ENCODE measurements at regions not wholly inside any gene's neighbourhood (a gene's known extent, or its start where the extent isn't known, plus 50 kb on each side); places are given as distances from the start of the nearest gene placed in this dataset.

DNA sequence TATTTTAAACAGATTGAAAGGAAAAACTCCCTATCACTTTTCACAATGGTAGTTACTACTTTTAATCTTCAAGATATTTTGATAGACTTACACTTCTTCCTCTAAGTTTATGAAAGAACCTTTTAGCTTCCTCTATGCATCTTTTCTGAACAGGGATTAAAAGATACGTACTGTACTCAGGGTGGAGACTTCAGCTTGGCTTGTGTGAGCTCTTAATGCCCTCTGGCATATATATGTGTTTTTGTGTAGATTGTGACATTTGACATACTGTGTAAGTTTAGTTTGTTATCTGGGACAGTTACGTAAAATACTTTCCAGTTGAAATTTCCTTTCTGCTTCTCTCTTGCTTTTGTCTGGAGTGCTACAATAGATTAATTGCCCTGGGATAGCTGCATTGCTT is 109.3 kb upstream of the NUDT6 start:
- no peaks in the 10 kb centered on the region for H4K20me1 ChIP-seq (ENCODE audit: low read depth)
- H3K27ac Mint-ChIP-seq = no peak overlapping the region
- H3K79me2 ChIP-seq (ENCODE audit: low read depth) = no peaks in the 10 kb centered on the region
- no peaks in the 10 kb centered on the region for H3K27me3 Mint-ChIP-seq (ENCODE audit: insufficient read depth, low read depth)
- DNase-seq (ENCODE audit: low spot score) = no peak
- peaks cover 12% of the 10 kb centered on the region for H3K36me3 Mint-ChIP-seq
- H2AFZ ChIP-seq (replicated peaks) = no peak overlapping the region
- TF ChIP-seq, protein P1, sequence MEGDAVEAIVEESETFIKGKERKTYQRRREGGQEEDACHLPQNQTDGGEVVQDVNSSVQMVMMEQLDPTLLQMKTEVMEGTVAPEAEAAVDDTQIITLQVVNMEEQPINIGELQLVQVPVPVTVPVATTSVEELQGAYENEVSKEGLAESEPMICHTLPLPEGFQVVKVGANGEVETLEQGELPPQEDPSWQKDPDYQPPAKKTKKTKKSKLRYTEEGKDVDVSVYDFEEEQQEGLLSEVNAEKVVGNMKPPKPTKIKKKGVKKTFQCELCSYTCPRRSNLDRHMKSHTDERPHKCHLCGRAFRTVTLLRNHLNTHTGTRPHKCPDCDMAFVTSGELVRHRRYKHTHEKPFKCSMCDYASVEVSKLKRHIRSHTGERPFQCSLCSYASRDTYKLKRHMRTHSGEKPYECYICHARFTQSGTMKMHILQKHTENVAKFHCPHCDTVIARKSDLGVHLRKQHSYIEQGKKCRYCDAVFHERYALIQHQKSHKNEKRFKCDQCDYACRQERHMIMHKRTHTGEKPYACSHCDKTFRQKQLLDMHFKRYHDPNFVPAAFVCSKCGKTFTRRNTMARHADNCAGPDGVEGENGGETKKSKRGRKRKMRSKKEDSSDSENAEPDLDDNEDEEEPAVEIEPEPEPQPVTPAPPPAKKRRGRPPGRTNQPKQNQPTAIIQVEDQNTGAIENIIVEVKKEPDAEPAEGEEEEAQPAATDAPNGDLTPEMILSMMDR (IDR thresholded peaks at IDR 0.05) = no peak
- TF ChIP-seq EZH2phosphoT487 (IDR thresholded peaks at IDR 0.05) = no peak
- no peak for TF ChIP-seq EZH2 (IDR thresholded peaks at IDR 0.05)
- H3K4me3 ChIP-seq = no peak overlapping the region
- peaks cover 6% of the 10 kb centered on the region for H3K36me3 ChIP-seq
- H3K27ac ChIP-seq = no peak overlapping the region
- H3K4me1 Mint-ChIP-seq = no peaks in the 10 kb centered on the region
- H3K27me3 ChIP-seq = no peaks in the 10 kb centered on the region
- H3K9me3 Mint-ChIP-seq = no peaks in the 10 kb centered on the region
- H3K4me3 Mint-ChIP-seq = no peak overlapping the region
- H3K4me1 ChIP-seq = no peaks in the 10 kb centered on the region
- no peaks in the 10 kb centered on the region for H3F3A ChIP-seq (ENCODE audit: low read depth)
- no peak overlapping the region for H3K4me2 ChIP-seq
- H3K9ac ChIP-seq = no peak overlapping the region
- H3K9me3 ChIP-seq (ENCODE audit: low read depth) = no peaks in the 10 kb centered on the region

DNA sequence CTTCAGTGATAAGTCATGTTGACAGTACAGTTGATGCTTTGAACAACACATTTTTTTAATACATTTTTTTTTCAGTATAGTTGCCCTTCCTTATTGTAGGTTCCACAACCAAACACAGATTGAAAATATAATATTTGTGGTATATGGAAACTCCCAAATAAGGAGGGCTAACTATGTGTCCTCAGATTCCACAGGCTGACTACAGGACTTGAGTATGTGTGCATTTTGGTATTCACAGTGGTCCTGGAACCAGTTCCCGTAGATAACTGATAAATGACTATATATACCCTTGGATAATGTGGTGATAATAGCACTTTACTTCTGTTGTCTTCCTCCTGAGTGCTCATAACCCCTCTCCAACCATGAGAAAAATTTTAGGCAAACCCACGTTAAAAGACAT is 111.6 kb upstream of the NUDT6 start:
- H3K27ac Mint-ChIP-seq = no peak overlapping the region
- Histone ChIP-seq H3K27me3 (no peaks in the 10 kb centered on the region), H3K4me1 (no peaks in the 10 kb centered on the region), H3K79me2 (ENCODE audit: low read depth) (no peaks in the 10 kb centered on the region), H2AFZ (replicated peaks) (no peak overlapping the region), H3K9ac (no peak overlapping the region), H3K4me3 (no peak overlapping the region), H3K36me3 (no peaks in the 10 kb centered on the region), H4K20me1 (ENCODE audit: low read depth) (no peaks in the 10 kb centered on the region), H3F3A (ENCODE audit: low read depth) (no peaks in the 10 kb centered on the region), H3K4me2 (no peak overlapping the region), H3K27ac (no peak overlapping the region), H3K9me3 (ENCODE audit: low read depth) (no peaks in the 10 kb centered on the region)
- no peaks in the 10 kb centered on the region for H3K4me1 Mint-ChIP-seq
- no peak for TF ChIP-seq EZH2 (IDR thresholded peaks at IDR 0.05)
- H3K9me3 Mint-ChIP-seq = no peaks in the 10 kb centered on the region
- H3K4me3 Mint-ChIP-seq = no peak overlapping the region
- no peak for DNase-seq (ENCODE audit: low spot score)
- peaks cover 7% of the 10 kb centered on the region for H3K36me3 Mint-ChIP-seq
- no peaks in the 10 kb centered on the region for H3K27me3 Mint-ChIP-seq (ENCODE audit: insufficient read depth, low read depth)

DNA sequence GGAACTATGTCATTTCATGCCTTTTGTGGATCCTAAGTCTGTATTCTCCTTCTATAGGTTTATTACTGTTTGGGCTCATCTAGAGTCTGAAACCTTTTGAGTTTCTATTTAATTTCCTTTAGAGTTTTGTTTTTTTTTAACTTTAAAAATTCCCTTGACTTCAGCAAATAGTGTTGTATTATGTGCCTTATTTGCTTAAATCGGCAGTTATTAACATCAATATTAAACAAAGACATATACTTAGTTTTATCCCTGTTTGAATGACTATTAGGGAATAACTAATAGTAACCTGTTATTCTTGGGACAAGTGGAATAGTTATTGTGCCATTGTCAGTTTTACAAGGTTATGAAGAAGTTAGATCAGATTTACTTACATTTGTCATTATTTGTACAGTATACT is 112.8 kb upstream of the NUDT6 start:
- peaks cover 3% of the 10 kb centered on the region for H3K36me3 Mint-ChIP-seq
- H3K9me3 Mint-ChIP-seq = no peaks in the 10 kb centered on the region

DNA sequence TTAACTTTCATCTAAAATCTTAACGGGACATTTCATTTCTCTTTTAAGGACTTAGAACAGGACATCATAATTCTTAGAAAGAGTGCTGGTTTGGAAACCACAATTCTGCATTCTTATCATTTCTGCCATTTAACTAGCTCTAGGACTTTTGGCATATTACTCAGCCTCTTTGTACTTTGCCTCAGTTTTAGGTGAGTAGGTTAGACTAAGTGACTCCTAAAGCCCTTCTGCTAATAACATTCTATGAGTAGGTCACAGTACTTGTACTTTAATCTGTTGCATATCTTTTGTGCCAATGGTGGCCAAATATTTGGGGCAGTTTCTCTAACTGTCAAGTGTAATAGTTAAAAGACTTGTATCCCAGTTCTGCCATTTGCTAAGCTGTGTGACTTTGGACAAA is 115.4 kb upstream of the NUDT6 start:
- no peak overlapping the region for H3K9ac ChIP-seq
- H3K4me3 ChIP-seq = no peak overlapping the region
- H3K9me3 ChIP-seq (ENCODE audit: low read depth) = no peaks in the 10 kb centered on the region
- H3K4me1 Mint-ChIP-seq = no peaks in the 10 kb centered on the region
- peaks cover 16% of the 10 kb centered on the region for H3K36me3 Mint-ChIP-seq
- peaks cover 16% of the 10 kb centered on the region for H3K9me3 Mint-ChIP-seq
- no peaks in the 10 kb centered on the region for H3F3A ChIP-seq (ENCODE audit: low read depth)
- H4K20me1 ChIP-seq (ENCODE audit: low read depth) = no peaks in the 10 kb centered on the region
- no peaks in the 10 kb centered on the region for H3K79me2 ChIP-seq (ENCODE audit: low read depth)
- H2AFZ ChIP-seq (replicated peaks) = no peak overlapping the region
- no peak overlapping the region for H3K27ac Mint-ChIP-seq
- H3K4me1 ChIP-seq = no peaks in the 10 kb centered on the region
- peaks cover 4% of the 10 kb centered on the region for H3K36me3 ChIP-seq
- no peak for DNase-seq (ENCODE audit: low spot score)
- H3K4me2 ChIP-seq = no peak overlapping the region
- H3K27me3 Mint-ChIP-seq (ENCODE audit: insufficient read depth, low read depth) = no peaks in the 10 kb centered on the region
- H3K27ac ChIP-seq = no peak overlapping the region
- H3K4me3 Mint-ChIP-seq = no peak overlapping the region
- no peak for TF ChIP-seq EZH2phosphoT487 (IDR thresholded peaks at IDR 0.05)
- TF ChIP-seq, protein P1 (IDR thresholded peaks at IDR 0.05) = no peak
- TF ChIP-seq EZH2 (IDR thresholded peaks at IDR 0.05) = no peak
- H3K27me3 ChIP-seq = no peaks in the 10 kb centered on the region

More for the DNA sequence above, 112.8 kb upstream of the NUDT6 start:
- no peak for DNase-seq (ENCODE audit: low spot score)
- Histone ChIP-seq H3K4me2 (no peak overlapping the region), H3K9me3 (ENCODE audit: low read depth) (no peaks in the 10 kb centered on the region), H3K36me3 (no peaks in the 10 kb centered on the region), H3K9ac (no peak overlapping the region), H3K27ac (no peak overlapping the region), H3K4me1 (no peaks in the 10 kb centered on the region), H3K27me3 (no peaks in the 10 kb centered on the region), H3F3A (ENCODE audit: low read depth) (no peaks in the 10 kb centered on the region), H3K4me3 (no peak overlapping the region), H4K20me1 (ENCODE audit: low read depth) (no peaks in the 10 kb centered on the region), H3K79me2 (ENCODE audit: low read depth) (no peaks in the 10 kb centered on the region), H2AFZ (replicated peaks) (no peak overlapping the region)
- Mint-ChIP-seq H3K27me3 (ENCODE audit: insufficient read depth, low read depth) (no peaks in the 10 kb centered on the region), H3K27ac (no peak overlapping the region), H3K4me1 (no peaks in the 10 kb centered on the region), H3K4me3 (no peak overlapping the region)
- TF ChIP-seq EZH2phosphoT487 (IDR thresholded peaks at IDR 0.05) (no peak), EZH2 (IDR thresholded peaks at IDR 0.05) (no peak)
- TF ChIP-seq, protein P1 (IDR thresholded peaks at IDR 0.05) = no peak

All from neural progenitor cell (in vitro differentiated cells).